Adrenal gland (tissue), 5 donors: ENCODE measurements at regions not wholly inside any gene's neighbourhood (a gene's known extent, or its start where the extent isn't known, plus 50 kb on each side); places are given as distances from the start of the nearest gene placed in this dataset.

Source experiments
- POLR2A ChIP-seq, 2 donors: fragments of 450-650 bp; IDR thresholded peaks; one replicate each; pipeline ENCODE4 v1.6.1; 2017; ENCODE audit warnings: antibody characterized with exemption in 2 of 2, mild to moderate bottlenecking in 2 of 2, moderate library complexity in 1 of 2
- TF ChIP-seq, protein P1 (sequence below), 6 experiments: fragments of 450-650 bp in 4 of 6; fragments of 200-600 bp in 2 of 6; sonication (generic) in 1 of 6; IDR thresholded peaks; 1 replicate in 5 of 6; 2 replicates in 1 of 6; pipeline versions ENCODE4 v1.5.1 to v1.8.0; 2016 to 2021; ENCODE audit warnings: antibody characterized with exemption in 6 of 6, mild to moderate bottlenecking in 2 of 6, moderate library complexity in 1 of 6
- donor health status: DM: no; HTN: no; CAD: no.

DNA sequence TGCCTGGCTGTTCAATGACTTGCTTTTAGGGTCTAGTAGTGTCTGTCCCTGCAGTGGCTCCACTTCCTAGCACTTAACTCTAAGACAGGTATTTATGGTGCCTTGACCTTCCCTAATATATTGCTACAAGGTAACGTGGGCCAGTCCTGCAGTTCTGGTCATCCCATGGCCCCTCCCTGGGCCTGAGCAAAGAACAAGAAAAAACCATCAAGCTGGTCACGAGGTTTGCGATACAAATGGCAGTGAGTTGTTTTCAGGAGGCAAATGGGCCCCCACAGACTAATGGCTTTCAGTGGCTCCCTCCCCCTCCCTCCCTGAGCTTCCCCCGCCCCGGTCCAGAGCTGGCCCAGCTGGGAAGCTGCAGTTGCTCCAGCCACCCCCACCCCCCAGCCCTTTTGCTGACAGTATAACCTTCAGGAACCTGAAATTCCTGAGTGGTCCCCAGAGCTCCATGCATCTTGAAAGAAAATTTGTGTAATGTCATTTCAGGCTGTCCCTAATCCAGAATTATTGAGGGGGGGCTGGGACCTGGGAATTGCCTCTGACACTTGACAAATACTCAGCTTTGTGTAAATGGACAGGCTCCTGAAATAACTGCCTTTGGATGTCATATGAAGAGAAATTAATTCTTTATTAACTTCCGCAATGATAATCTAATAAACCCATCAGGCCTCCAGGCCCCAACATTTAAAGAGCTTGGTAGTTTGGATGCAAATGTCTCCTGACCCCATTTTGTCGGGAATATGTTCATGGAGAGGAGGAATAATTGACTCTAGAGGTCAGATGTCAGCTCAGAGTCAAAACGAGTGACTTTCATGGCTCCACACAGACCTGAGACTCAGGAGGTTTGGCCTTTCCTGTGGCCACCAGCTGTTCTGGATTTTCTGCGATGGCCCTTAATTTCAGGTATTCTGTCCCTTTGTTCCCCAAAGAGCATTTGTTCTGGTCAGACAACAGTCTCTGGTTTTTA lies 153.2 kb upstream of the TOP1 start:
- TF ChIP-seq, protein P1, sequence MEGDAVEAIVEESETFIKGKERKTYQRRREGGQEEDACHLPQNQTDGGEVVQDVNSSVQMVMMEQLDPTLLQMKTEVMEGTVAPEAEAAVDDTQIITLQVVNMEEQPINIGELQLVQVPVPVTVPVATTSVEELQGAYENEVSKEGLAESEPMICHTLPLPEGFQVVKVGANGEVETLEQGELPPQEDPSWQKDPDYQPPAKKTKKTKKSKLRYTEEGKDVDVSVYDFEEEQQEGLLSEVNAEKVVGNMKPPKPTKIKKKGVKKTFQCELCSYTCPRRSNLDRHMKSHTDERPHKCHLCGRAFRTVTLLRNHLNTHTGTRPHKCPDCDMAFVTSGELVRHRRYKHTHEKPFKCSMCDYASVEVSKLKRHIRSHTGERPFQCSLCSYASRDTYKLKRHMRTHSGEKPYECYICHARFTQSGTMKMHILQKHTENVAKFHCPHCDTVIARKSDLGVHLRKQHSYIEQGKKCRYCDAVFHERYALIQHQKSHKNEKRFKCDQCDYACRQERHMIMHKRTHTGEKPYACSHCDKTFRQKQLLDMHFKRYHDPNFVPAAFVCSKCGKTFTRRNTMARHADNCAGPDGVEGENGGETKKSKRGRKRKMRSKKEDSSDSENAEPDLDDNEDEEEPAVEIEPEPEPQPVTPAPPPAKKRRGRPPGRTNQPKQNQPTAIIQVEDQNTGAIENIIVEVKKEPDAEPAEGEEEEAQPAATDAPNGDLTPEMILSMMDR (IDR thresholded peaks at IDR 0.05), result no peak
- TF ChIP-seq POLR2A (IDR thresholded peaks at IDR 0.05), result no peak
